Natural killer cell (primary cell): ENCODE measurements at regions not wholly inside any gene's neighbourhood (a gene's known extent, or its start where the extent isn't known, plus 50 kb on each side); places are given as distances from the start of the nearest gene placed in this dataset.

ENCODE experiments used
- ATAC-seq, 3 donors: fragments of 150-1000 bp in 2 of 3; fragments of 200-7000 bp in 1 of 3; cut with Tn5 transposase; 1 replicate in 1 of 3; 2 replicates in 2 of 3; pipeline ENCODE4 v1.10.0; 2021; ENCODE audit warnings: mild to moderate bottlenecking in 2 of 3, moderate library complexity in 2 of 3
- DNase-seq, 2 donors: peaks; one replicate each; pipeline versions ENCODE4 v3.0.0 to v3.0.0-alpha.2; 2013 to 2021; ENCODE audit warnings: mixed read lengths in 1 of 2
- H3K27ac ChIP-seq: one replicate; pipeline ENCODE4 v1.5.1; 2013; ENCODE audit warnings: mild to moderate bottlenecking, low read length
- H3K27me3 ChIP-seq: one replicate; pipeline ENCODE4 v1.6.1; 2013; ENCODE audit warnings: low read length; ENCODE audit not compliant: control insufficient read depth, insufficient read depth
- H3K36me3 ChIP-seq: one replicate; pipeline ENCODE4 v1.6.1; 2013; ENCODE audit warnings: low read length; ENCODE audit not compliant: control insufficient read depth, insufficient read depth
- H3K4me1 ChIP-seq: one replicate; pipeline ENCODE4 v1.6.1; 2013; ENCODE audit warnings: low read length; ENCODE audit not compliant: control insufficient read depth, insufficient read depth
- H3K4me3 ChIP-seq: one replicate; pipeline ENCODE4 v1.5.1; 2013; ENCODE audit warnings: low read length
- H3K9me3 ChIP-seq: one replicate; pipeline ENCODE4 v1.6.1; 2013; ENCODE audit warnings: low read length; ENCODE audit not compliant: control insufficient read depth, insufficient read depth
- H3K27ac Mint-ChIP-seq, 2 donors: one replicate each; pipeline ENCODE4 v1.8.0; 2022; ENCODE audit warnings: mild to moderate bottlenecking in 2 of 2, mixed read lengths in 2 of 2, moderate library complexity in 1 of 2
- H3K27me3 Mint-ChIP-seq, 2 donors: one replicate each; pipeline ENCODE4 v1.8.0; 2022; ENCODE audit warnings: low read depth in 2 of 2, mixed read lengths in 2 of 2
- H3K36me3 Mint-ChIP-seq: one replicate; pipeline ENCODE4 v1.8.0; 2022; ENCODE audit warnings: mixed read lengths
- H3K4me1 Mint-ChIP-seq, 2 donors: one replicate each; pipeline ENCODE4 v1.8.0; 2022; ENCODE audit warnings: mixed read lengths in 2 of 2
- H3K4me3 Mint-ChIP-seq: one replicate; pipeline ENCODE4 v1.8.0; 2022; ENCODE audit warnings: mild to moderate bottlenecking, moderate library complexity, mixed read lengths
- H3K9me3 Mint-ChIP-seq, 2 donors: one replicate each; pipeline ENCODE4 v1.8.0; 2022; ENCODE audit warnings: mixed read lengths in 2 of 2
- WGBS: methylation state at CpG from one replicate; pipeline ENCODE4 v1.1.7; 2013; ENCODE audit warnings: missing lambda C conversion rate; ENCODE audit not compliant: insufficient coverage; 5-methylcytosine and 5-hydroxymethylcytosine counted together
- intact Hi-C: fragments of 100-400 bp; cut with micrococcal nuclease; formaldehyde crosslinking; loops from one replicate; pipeline ENCODE4 v1.14.2; 2022
- TF ChIP-seq, protein P1 (sequence below): fragments of 200-600 bp; IDR thresholded peaks from one replicate; pipeline ENCODE4 v1.8.0; 2022; ENCODE audit warnings: antibody characterized with exemption

DNA sequence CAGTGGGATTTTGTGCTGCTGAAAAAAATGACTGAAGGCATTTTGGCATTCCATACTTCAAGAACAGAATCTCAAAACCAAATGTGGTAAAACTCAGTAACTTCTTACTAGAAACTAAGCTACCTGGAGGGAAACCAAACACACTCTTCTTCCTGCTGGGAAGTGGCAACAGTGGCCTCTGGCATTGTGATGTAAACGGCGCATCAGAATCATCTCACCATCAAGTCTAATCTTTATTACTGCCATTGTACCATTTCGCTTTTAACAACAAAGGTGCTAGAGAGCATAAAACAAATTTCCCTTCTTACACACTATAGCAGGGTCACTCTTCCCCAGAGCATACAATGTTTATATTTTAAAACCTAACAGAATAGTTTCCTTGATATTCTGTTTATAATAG is 101.6 kb upstream of the CEP162 start:
- Histone ChIP-seq H3K27me3 (no peaks in the 10 kb centered on the region), H3K4me1 (no peaks in the 10 kb centered on the region), H3K4me3 (no peak overlapping the region), H3K9me3 (no peaks in the 10 kb centered on the region), H3K36me3 (no peaks in the 10 kb centered on the region), H3K27ac (no peak overlapping the region)
- DNase-seq (no peak), ATAC-seq (no peak)
- TF ChIP-seq, protein P1, sequence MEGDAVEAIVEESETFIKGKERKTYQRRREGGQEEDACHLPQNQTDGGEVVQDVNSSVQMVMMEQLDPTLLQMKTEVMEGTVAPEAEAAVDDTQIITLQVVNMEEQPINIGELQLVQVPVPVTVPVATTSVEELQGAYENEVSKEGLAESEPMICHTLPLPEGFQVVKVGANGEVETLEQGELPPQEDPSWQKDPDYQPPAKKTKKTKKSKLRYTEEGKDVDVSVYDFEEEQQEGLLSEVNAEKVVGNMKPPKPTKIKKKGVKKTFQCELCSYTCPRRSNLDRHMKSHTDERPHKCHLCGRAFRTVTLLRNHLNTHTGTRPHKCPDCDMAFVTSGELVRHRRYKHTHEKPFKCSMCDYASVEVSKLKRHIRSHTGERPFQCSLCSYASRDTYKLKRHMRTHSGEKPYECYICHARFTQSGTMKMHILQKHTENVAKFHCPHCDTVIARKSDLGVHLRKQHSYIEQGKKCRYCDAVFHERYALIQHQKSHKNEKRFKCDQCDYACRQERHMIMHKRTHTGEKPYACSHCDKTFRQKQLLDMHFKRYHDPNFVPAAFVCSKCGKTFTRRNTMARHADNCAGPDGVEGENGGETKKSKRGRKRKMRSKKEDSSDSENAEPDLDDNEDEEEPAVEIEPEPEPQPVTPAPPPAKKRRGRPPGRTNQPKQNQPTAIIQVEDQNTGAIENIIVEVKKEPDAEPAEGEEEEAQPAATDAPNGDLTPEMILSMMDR = no peak
- Mint-ChIP-seq H3K27ac (no peak overlapping the region), H3K4me1 (no peaks in the 10 kb centered on the region), H3K36me3 (no peaks in the 10 kb centered on the region), H3K9me3 (peaks cover 0 to 2% of the 10 kb centered on the region in 2 donors), H3K4me3 (no peak overlapping the region), H3K27me3 (no peaks in the 10 kb centered on the region)
- intact Hi-C loops = no loop called here
- WGBS = 73% methylated on average over 3 of the region's 3 CpGs

GRCh38 chr6:84317463-84317862 is 90.0 kb upstream of the CEP162 start:
- Histone ChIP-seq H3K36me3 (no peaks in the 10 kb centered on the region), H3K27me3 (no peaks in the 10 kb centered on the region), H3K9me3 (peaks cover 2% of the 10 kb centered on the region), H3K4me1 (no peaks in the 10 kb centered on the region), H3K4me3 (no peak overlapping the region), H3K27ac (no peak overlapping the region)
- H3K4me1 Mint-ChIP-seq = no peaks in the 10 kb centered on the region
- ATAC-seq (no peak), DNase-seq (no peak)
- peaks cover 10 to 13% of the 10 kb centered on the region in 2 donors for H3K9me3 Mint-ChIP-seq
- no peaks in the 10 kb centered on the region for H3K36me3 Mint-ChIP-seq
- intact Hi-C loops = no loop called here
- TF ChIP-seq, protein P1 = no peak
- H3K27me3 Mint-ChIP-seq = no peaks in the 10 kb centered on the region
- no peak overlapping the region for H3K27ac Mint-ChIP-seq
- no CpG with 5 or more reads among the region's 2 CpGs for WGBS
- no peak overlapping the region for H3K4me3 Mint-ChIP-seq

DNA sequence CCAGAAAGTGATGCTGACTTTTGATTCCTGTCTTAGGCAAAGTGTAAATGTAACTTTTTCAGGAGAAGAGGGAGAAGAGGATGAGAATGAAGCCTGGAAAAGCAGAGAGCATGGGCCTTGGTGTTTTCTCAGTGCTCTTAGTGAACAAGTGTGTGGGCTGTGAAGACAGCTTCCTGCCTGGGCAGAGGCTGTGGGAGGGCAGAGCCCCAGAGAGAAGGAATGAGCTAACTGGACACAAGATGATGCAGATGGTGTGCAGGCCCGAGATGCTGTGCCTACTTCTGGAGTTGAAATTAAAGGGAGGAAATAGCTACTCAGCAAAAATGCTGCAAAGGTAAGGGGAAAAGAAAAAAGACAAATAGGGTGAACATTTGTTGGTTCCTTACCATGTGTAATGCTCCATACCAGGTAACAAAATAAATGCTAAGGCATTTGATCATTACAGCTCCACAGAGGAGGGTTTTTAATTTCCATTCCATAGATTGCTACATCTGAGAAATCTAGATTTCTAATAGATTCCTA is 87.0 kb upstream of the CEP162 start:
- H3K9me3 Mint-ChIP-seq = peaks cover 3 to 8% of the 10 kb centered on the region in 2 donors
- H3K4me1 Mint-ChIP-seq = no peaks in the 10 kb centered on the region
- TF ChIP-seq, protein P1 = no peak
- DNase-seq = no peak
- no peaks in the 10 kb centered on the region for H3K27me3 ChIP-seq
- H3K27ac ChIP-seq = no peak overlapping the region
- H3K4me3 ChIP-seq = no peak overlapping the region
- ATAC-seq = no peak
- intact Hi-C loops = no loop called here
- H3K4me3 Mint-ChIP-seq = no peak overlapping the region
- H3K9me3 ChIP-seq = no peaks in the 10 kb centered on the region
- H3K36me3 Mint-ChIP-seq = no peaks in the 10 kb centered on the region
- 67% methylated on average over 1 of the region's 1 CpG for WGBS
- no peaks in the 10 kb centered on the region for H3K4me1 ChIP-seq
- H3K27ac Mint-ChIP-seq = no peak overlapping the region
- no peaks in the 10 kb centered on the region for H3K27me3 Mint-ChIP-seq
- H3K36me3 ChIP-seq = no peaks in the 10 kb centered on the region

DNA sequence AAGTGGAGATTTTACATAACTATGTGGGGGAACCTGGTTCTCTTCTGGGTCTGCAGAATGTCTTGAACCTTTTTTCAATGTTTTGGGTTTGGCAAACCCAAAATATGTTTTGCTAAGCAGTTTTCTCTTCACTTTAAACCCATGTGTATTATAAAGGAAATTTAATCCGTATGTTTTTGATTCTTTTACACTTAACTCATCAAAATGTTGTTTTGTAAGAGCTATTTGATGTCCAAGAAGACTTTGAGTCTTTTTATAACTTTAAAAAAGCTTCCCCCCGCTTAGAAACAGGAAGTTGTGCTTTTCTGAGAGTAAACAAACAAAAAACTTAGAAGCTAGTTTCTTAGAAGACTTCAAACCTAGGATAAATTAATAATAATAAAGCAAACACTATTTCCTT is 81.9 kb upstream of the CEP162 start:
- Mint-ChIP-seq H3K4me3 (no peak overlapping the region), H3K4me1 (no peaks in the 10 kb centered on the region), H3K27me3 (no peaks in the 10 kb centered on the region), H3K9me3 (no peaks in the 10 kb centered on the region), H3K36me3 (no peaks in the 10 kb centered on the region), H3K27ac (no peak overlapping the region)
- H3K4me3 ChIP-seq = no peak overlapping the region
- no peaks in the 10 kb centered on the region for H3K9me3 ChIP-seq
- DNase-seq (no peak), ATAC-seq (no peak)
- no CpG with 5 or more reads among the region's 2 CpGs for WGBS
- no peak overlapping the region for H3K27ac ChIP-seq
- no peaks in the 10 kb centered on the region for H3K36me3 ChIP-seq
- no peaks in the 10 kb centered on the region for H3K4me1 ChIP-seq
- intact Hi-C loops = no loop called here
- H3K27me3 ChIP-seq = no peaks in the 10 kb centered on the region
- TF ChIP-seq, protein P1 = no peak
